Erythroblast (primary cell): ENCODE measurements at regions not wholly inside any gene's neighbourhood (a gene's known extent, or its start where the extent isn't known, plus 50 kb on each side); places are given as distances from the start of the nearest gene placed in this dataset.

Source experiments
- GATA1 ChIP-seq: IDR thresholded peaks from 2 replicates; pipeline ENCODE4 v1.6.1; 2011; ENCODE audit warnings: low read depth, mild to moderate bottlenecking, control low read depth, low read length, moderate library complexity
- POLR2A ChIP-seq: IDR thresholded peaks from 2 replicates; pipeline ENCODE4 v1.6.1; 2011; ENCODE audit warnings: mild to moderate bottlenecking, low read length

- TF ChIP-seq POLR2A (no peak), GATA1 (no peak)
Measured at GRCh38 chr15:97026781-97027180, 696.3 kb downstream of the NR2F2 start.
